NOMO-1 treated with dmso at 0.1 percent for 144 hours (cell line): ENCODE measurements at regions not wholly inside any gene's neighbourhood (a gene's known extent, or its start where the extent isn't known, plus 50 kb on each side); places are given as distances from the start of the nearest gene placed in this dataset.

Experiments
- DNase-seq: peaks from one replicate; lab custom pipeline; 2025; ENCODE audit not compliant: unreplicated experiment; lab: John Stamatoyannopoulos, UW

- DNase-seq: no peak
These were observed 145.1 kb upstream of the THRB start for GRCh38 chr3:24639481-24640329.

GRCh38 chr3:24640330-24640877 is 145.8 kb upstream of the THRB start:
- no peak for DNase-seq

- DNase-seq: no peak
These were observed 147.0 kb upstream of the THRB start for GRCh38 chr3:24641628-24642027.

- no peak for DNase-seq
These were observed 150.4 kb upstream of the THRB start for GRCh38 chr3:24645047-24645446.

- no peak for DNase-seq
These were observed 152.1 kb upstream of the THRB start for GRCh38 chr3:24646790-24647189.

GRCh38 chr3:24648063-24648462 is 153.4 kb upstream of the THRB start:
- DNase-seq: no peak

GRCh38 chr3:24650839-24651238 is 156.2 kb upstream of the THRB start:
- no peak for DNase-seq

GRCh38 chr3:24657870-24658510 is 163.3 kb upstream of the THRB start:
- no peak for DNase-seq

GRCh38 chr3:24661175-24661584 is 166.5 kb upstream of the THRB start:
- no peak for DNase-seq

- DNase-seq: no peak
These were observed 168.0 kb upstream of the THRB start for GRCh38 chr3:24662449-24663345.

- DNase-seq: no peak
These were observed 168.8 kb upstream of the THRB start for GRCh38 chr3:24663406-24663805.

- no peak for DNase-seq
These were observed 173.4 kb upstream of the THRB start for GRCh38 chr3:24668039-24668438.

GRCh38 chr3:24670871-24671270 is 176.2 kb upstream of the THRB start:
- no peak for DNase-seq

GRCh38 chr3:24673596-24673995 is 178.9 kb upstream of the THRB start:
- no peak for DNase-seq

- no peak for DNase-seq
These were observed 179.6 kb upstream of the THRB start for GRCh38 chr3:24674261-24674660.

- DNase-seq: peak; percentile 17
These were observed 183.4 kb upstream of the THRB start for GRCh38 chr3:24678021-24678420.

GRCh38 chr3:24678421-24678865 is 183.8 kb upstream of the THRB start:
- no peak for DNase-seq

GRCh38 chr3:24679429-24679828 is 184.8 kb upstream of the THRB start:
- DNase-seq: no peak

GRCh38 chr3:24680214-24680967 is 185.7 kb upstream of the THRB start:
- peak; percentile 27 for DNase-seq

GRCh38 chr3:24682141-24682547 is 187.5 kb upstream of the THRB start:
- DNase-seq: no peak
